ENCODE measurements at regions not wholly inside any gene's neighbourhood (a gene's known extent, or its start where the extent isn't known, plus 50 kb on each side); places are given as distances from the start of the nearest gene placed in this dataset.
"Not testable (repeated sequence)": the region's sequence is repeated elsewhere in the genome, so short reads cannot be mapped to it uniquely, and the experiment has no call there.

DNA sequence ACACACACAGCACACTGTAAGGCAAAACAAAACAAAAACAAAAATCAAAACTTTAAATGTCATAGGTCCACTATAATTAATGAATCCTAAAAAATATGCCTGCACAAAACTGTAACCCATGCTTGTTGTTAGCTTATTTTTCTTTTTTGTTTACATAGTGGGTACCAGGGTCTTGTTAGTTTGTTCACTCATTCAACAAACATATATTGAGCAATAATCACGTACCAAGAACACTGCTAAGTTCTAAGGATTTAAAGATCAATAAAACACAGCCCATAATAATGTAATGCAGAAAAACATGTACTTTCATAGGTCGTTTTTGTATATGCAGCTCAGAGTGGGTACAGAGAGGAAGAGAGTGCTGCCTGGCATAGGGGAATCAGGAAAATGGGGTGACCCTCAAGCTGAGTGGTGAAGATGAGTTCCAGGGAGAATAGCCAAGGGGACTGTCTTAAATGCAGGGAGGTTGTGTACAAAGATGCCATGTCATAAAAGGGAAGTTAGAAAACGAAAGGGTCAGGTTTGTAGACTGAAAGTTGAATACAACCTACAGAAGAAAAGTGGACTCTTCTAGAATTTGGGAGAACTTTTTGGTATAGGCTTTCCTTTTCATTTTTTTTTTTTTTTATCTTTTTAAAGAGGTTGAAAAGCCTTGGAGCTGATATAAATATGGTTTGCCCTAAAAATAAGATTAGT lies 113.3 kb upstream of the TBX18 start:
- no peak for DNase-seq (ENCODE audit: low read depth)

DNA sequence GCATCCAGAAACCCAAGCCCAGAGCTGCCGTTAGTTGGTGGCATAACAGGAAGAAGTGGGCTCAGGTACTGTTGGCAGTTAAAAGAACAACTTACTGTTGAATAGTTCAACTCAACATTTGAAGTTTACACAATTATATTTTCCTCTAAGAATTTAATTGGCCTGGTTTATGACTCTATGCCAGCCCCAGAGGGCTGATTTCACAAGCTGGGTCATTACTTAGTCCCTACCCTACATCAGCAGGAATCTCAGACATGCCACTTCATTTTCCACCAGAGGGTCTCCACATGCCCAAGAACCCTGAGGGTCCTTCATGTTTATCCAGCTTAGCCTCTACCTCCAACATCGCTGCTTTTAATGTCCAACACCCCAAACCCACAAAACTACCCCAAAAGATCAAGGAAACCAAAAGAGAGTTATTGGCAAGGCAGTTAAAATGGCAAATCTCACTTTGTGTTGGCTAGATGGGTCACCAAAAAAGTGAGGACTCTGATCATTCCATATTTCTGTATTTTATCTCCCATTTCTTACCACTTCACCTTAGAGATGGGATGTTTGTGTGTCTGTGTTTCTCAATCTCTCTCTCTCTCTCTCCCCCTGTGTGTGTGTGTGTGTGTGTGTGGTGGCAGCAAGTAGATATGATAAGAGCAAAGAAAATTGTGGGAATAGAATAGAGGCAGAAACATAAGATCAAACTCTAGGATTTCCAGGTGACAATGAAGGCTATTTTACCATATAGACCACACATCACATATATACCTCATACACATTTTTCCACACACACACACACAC lies 112.5 kb upstream of the TBX18 start:
- no peak for DNase-seq (ENCODE audit: low read depth)

DNA sequence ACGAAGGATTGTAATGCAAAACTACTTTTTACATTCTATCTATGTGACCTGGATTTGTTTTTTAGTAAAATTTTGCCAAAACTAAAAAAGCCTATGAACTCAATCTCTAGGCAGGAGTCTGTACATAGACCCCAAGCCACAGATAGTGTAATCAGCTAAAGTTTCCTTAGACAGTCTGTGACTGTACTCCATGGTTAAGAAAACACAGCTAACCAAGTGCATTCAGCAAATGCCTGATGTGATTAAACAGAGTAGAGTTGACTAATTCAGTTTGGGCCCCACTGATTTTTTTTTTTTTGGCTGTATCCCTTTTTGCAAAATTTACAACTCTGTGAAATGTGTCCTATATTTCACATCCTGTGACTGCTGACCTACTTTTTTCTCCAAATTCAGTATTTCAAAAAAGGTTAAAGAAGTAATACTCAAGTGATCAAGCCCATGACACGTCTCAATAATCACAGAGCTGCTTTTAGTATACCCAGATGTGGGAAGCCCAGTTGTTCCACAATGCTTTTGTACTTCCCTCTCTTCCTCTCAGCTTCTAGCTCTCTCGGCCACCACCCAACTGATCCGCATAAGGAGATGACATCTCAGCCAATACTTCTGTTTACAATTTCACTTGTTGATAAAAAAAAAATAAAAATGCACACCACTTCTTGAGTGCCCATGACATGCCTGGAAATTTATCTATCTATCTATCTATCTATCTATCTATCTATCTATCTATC lies 108.8 kb upstream of the TBX18 start:
- no peak for DNase-seq (ENCODE audit: low read depth)

DNA sequence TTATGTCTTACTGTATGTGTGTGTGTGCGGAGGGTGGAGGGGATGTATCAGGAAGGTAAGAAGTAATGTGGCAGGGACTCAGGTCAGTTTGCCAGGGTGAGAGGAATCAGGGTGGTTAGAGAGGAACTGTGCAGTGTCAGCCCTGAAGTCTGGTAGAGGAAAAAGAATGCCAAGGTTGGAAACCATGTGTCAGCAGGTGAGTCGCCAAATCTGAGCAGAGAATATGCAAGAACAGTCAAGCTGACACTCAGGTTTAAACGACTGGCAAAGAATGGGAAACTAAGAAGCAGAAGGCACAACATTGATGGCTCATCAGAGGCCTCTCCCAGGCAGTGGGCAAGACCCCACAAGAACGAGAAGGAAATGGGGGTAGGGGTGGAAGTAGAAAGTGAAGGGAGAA lies 107.5 kb upstream of the TBX18 start:
- DNase-seq (ENCODE audit: low read depth) = peak; percentile 10

DNA sequence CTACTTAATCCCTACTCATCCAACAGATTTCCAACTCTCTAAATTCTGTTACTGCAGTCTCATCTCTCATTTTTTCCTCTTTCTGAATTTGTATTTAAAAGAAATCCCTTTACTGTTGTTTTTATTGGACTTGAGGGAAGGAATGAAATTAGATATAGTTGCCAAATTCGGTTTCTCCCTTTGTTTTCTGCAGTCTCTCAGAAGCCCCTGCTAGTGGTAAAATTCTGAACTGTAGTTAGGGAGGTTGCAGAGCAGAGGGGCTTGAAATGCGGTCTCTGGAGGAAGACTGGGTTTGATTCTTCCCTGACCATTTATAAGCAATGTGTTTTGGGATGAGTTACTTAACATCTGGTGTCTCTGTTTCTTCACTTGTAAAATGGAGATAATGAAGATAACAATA lies 106.3 kb upstream of the TBX18 start:
- DNase-seq (ENCODE audit: low read depth) = no peak

DNA sequence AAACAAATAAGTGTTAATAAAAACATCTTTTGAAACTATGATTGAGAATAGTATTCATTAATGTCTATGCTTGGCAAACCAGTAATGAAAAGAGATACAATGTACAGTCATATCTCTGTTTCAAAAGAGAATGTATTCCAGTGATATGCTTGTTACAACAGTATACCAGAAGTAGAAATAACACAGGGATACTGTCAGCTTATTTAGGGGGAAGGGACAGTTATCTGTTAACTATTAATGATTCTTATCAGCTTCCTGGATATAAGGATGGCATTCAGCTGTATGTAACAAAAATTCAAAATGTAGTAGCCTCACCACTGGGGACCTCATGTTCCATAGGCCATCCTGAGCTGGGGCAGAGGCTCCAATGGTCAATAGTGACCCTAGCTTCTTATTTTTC lies 103.8 kb upstream of the TBX18 start:
- DNase-seq (ENCODE audit: low read depth) = no peak

DNA sequence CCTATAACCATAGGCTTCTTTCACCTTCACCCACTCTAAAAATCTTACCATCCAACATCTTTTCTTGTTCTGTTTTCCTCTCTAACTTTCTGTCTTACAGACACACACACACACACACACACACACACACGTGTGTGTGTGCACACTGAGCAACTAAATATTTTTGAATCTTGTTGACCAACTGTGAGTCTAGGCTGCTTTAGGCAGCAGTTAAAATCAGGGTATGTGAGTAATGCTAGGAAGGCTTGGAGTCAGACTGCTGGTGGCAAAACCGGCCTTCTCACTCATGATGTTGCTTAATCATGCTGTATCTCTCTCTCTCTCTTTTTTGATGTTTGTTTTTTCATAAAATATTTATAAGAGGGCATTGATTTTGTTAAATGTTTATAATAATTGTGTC lies 103.1 kb upstream of the TBX18 start:
- DNase-seq (ENCODE audit: low read depth) = peak; percentile 50

DNA sequence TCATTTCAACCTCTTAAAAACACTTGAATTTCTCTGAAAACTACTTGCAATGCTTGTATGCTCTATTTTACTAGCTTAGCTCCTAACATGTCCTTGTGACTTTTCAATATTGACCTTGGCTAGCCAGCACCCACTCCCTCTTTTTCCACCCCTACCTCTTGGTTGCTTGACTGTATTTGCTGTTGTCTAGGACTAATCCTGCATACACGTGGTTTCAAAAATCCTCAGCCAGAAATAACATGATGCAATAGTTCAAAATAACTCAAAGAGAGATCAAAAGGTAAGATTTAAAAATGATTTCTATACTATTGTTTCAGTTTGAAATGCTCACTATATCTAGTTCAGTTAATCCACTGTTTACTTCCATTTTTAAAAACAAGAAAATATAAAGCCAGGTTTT lies 102.3 kb upstream of the TBX18 start:
- DNase-seq (ENCODE audit: low read depth) = no peak

DNA sequence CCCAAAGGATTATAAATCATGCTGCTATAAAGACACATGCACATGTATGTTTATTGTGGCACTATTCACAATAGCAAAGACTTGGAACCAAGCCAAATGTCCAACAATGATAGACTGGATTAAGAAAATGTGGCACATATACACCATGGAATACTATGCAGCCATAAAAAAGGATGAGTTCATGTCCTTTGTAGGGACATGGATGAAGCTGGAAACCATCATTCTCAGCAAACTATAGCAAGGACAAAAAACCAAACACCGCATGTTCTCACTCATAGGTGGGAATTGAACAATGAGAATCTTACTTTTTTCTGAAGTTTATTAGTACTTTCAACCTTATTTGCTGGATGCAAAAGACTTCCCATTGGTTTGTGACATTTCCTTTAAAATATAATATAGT lies 101.0 kb upstream of the TBX18 start:
- not testable (repeated sequence) for DNase-seq (ENCODE audit: low read depth)

DNA sequence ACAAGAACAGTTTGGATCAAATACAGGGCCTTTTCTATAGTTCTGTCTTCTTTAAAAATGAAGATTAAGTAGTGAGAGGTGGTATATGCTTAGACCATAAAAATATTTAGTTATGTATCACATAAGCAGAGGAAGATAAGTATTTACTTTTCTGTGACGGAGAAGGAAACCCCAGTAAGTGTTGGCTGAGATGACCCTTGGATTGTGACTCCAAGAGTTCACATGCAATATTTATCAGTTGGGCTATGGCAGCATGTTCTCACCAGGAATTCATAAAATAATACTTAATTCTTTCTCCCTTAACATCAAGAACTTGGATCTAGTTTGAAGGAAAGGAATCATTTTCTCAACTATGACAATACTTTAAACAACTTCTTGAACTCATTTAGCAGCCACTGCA lies 98.4 kb upstream of the TBX18 start:
- DNase-seq (ENCODE audit: low read depth) = no peak

DNA sequence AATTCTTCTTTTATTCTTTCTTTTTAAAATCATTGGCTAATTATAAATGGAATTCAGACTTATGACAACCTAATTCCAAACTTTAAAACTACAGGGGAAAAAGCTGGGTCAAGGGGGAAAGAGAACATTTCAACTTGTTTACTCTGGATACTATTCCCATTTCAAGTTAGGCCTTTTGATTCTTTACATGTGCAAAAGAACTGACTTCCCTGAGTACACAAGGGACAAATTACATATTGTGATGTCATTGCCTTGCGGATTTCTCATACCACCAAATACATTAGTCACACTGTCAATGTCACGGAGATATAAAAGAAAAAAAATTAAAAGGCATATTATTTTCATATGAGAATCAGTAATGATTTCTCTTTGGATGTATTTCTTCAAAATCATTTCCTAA lies 96.5 kb upstream of the TBX18 start:
- no peak for DNase-seq (ENCODE audit: low read depth)

DNA sequence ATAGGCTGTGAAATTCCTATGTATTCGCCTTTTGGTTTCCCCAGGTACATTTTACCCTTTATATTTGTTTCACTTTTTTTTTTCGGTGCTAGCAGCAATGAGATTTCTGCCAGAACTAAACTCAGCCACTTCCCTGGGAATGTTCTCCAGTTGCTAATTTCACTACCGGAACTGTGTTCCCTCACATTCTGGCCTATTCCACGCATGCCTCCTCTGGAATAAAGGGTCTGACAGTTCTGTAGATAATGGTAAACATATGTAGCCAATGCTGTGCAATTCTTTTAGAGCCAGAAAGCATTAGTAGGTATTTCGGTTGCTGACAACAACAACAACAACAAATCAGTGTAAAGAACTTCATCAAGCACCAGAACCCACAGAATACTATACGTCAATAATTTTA lies 96.1 kb upstream of the TBX18 start:
- no peak for DNase-seq (ENCODE audit: low read depth)

DNA sequence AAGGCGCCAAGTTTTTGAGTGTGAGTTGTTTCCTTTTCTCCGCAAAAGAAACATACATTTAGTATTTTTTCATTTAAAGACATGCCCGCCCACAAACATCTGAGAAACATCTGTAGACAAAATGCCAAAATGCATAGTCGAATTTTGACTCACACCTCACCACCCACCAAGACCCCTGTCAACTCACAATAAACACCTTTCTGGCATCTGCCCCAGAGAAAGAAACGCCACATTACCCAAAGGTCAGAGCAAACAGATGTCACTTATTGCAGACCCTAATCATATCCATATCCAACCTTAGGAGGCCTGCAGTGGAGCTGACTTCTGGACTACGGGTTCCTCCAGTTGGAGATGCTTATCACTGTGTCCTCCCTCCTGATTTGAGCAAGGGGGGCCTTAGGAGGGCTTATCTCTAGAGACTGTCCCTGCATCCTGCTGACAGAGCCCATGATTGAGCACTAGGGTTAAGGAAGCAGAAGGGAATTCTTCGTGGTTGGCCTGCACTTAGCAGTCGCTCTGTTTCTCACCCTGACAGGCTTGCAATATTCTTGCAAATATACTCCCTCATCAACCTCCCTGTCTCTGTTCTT lies 90.5 kb upstream of the TBX18 start:
- DNase-seq (ENCODE audit: low read depth) = no peak

DNA sequence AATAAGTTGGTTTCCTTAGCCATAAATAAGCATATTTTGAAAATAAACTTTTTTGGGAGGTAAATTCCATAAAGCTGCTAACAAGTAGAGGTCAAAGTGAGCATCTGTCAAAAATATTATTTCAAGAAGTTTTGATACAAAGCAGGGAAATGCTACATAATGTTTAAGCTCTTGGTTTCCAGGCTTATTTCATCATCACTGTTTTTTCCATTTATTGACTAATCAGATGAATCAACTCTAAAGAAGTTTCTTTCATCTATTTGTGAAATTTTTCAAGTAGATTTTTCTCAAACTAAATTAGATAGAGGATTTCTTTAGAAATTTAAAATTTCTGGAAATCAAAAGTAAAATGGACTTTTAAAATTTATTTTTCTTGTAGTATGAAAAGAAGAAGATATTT lies 89.5 kb upstream of the TBX18 start:
- no peak for DNase-seq (ENCODE audit: low read depth)

DNA sequence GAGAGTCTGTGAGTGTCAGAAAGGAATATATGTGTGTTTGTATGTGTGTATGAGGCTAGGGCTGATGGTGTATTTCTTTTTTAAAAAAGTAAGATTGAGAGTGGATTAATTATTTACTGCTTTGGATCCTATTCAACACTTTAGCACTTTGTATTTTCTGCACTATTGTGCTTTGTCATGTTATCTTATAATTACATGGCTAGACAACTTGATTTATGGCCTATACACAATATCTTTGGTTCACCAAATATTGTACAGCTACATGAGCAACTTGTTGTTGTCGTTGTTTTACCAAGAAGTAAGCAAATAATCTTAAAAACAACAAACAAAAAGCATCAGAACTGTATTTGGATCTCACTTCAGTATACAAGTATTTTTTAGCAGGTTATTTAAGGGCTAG lies 84.6 kb upstream of the TBX18 start:
- no peak for DNase-seq (ENCODE audit: low read depth)

DNA sequence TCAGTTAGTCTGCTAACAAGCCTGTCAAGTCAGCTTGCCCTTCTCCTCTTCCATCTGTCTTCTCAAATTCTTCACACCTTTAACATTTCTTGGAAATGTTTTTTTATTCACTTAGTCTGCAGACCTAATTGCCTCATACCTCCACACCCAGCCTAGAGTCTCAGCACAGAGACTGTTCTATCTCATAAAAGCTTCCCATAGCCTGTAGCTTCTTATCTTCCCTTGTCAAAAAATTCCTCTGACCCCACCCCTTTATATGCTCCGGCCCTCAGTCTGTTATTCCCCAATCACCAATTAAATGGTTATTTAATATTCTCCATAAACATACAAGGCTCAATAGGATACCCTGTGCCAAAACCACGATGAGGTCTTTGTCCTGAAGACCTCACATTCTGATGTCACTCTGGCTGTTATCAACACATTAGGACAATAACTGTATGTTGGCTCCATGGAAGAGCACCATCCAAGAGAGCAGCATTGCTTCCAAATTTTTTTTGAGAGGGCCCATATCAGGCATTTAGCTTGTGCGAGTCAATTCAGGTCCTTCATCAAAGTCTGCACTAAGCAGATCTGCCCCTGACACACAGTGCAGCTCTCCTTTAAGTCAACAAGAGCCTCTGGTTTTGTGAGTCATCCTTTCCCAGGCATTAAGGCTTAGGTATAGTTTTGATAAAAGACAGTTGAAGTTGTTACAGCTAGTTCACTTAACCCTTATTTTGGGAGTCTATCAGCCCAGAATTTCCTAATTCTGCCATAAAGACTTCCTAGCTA lies 83.2 kb upstream of the TBX18 start:
- peak; percentile 63 for DNase-seq (ENCODE audit: low read depth)

DNA sequence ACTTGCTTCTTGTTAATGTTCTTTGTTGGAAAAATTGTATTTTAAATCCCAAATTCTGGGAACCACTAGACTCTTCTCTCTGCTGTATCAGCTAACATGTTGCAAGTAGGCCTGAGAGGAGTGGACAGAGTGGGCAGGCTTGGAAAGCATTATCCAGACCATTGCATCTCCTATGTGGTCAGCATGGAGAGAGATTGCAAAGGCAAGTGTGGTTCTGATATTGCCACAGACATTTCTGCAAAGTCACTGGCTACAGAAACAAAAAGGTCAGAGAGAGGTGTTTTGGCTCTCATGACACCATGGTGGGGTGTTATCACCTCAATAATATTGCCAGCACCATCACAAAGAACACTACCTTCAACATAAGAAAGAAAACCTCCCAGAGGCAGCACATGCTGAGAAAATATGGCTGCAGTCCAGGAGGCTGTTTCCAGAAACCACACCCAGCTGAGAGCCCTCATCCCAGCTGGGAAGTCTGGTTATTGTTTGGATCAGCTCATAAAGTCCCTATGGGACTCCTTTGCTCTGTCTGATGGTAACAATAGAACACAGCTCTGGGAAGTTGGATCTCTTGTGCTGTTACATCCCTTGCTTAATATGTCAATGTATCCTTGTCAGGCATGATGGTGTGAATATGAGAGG lies 78.2 kb upstream of the TBX18 start:
- DNase-seq (ENCODE audit: low read depth) = peak; percentile 5

DNA sequence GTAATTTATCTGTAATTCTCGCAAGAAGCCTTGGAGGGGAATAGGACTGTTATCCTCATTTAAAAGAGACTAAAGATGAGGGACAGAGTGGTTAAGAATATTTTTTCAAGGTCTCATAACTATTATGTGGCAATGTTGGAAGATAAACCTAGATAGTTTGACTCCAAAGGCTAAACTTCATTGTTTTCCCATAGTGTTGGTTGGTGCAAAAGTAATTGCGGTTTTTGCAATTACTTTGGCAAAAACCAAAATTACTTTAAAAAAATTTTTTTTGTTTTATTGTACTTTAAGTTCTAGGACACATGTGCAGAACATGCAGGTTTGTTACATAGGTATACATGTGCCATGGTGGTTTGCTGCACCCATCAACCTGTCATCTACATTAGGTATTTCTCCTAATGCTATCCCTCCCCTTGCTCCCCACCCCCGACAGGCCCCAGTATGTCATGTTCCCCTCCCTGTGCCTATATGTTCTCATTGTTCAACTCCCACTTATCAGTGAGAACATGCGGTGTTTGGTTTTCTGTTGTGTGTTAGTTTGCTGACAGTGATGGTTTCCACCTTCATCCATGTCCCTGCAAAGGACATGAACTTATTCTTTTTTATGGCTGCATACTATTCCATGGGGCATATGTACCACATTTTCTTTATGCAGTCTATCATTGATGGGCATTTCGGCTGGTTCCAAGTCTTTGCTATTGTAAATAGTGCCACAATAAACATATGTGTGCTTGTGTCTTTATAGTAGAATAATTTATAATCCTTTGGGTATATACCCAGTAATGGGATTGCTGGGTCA lies 72.9 kb upstream of the TBX18 start:
- DNase-seq (ENCODE audit: low read depth) = not testable (repeated sequence)

DNA sequence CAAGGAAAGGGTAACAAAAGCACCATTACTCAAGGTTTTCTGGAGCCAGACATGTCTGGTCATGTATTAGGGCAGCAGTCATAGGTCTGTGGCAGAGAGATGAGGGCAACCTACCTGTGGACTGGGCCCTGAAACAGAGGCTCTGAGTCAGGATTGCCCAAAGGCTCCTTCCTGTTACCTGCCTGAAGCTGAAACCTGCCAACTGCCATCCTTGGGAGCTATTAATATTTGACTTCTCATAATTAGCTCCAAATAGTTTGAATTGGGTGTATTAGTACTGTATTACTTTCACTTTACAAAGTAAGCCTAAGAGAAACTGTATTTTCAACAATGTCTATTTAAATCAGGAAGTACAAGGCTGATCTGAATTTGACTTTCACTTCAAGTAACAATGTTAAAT lies 72.0 kb upstream of the TBX18 start:
- DNase-seq (ENCODE audit: low read depth) = no peak

DNA sequence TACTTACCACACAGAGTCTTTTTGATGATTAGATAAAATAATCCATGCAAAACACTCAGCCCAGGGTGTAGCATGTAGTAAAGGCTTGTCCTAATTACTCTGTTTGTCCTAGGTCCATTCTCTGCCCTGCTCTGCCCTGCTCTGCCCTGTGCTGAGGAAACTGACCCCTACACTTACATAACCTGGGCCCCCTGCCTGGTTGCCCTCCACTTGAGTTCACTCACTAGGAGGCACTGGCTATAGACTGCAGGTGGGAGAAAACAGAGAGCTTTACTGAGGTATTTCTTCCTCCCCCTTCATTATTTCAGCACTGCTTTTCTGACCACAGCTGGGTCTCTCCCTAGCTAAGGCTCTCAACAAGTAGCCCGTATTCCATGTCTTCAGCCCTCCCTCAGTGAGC lies 70.9 kb upstream of the TBX18 start:
- no peak for DNase-seq (ENCODE audit: low read depth)

Measured in HT1080 (cell line).